ENCODE measurements at regions not wholly inside any gene's neighbourhood (a gene's known extent, or its start where the extent isn't known, plus 50 kb on each side); places are given as distances from the start of the nearest gene placed in this dataset.

GRCh38 chrX:34406580-34406979 is 250.5 kb downstream of the TMEM47 start:
- TF ChIP-seq, protein P1, sequence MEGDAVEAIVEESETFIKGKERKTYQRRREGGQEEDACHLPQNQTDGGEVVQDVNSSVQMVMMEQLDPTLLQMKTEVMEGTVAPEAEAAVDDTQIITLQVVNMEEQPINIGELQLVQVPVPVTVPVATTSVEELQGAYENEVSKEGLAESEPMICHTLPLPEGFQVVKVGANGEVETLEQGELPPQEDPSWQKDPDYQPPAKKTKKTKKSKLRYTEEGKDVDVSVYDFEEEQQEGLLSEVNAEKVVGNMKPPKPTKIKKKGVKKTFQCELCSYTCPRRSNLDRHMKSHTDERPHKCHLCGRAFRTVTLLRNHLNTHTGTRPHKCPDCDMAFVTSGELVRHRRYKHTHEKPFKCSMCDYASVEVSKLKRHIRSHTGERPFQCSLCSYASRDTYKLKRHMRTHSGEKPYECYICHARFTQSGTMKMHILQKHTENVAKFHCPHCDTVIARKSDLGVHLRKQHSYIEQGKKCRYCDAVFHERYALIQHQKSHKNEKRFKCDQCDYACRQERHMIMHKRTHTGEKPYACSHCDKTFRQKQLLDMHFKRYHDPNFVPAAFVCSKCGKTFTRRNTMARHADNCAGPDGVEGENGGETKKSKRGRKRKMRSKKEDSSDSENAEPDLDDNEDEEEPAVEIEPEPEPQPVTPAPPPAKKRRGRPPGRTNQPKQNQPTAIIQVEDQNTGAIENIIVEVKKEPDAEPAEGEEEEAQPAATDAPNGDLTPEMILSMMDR (IDR thresholded peaks at IDR 0.05): no peak
- TF ChIP-seq POLR2A (IDR thresholded peaks at IDR 0.05) (no peak), EP300 (IDR thresholded peaks at IDR 0.05) (no peak)

Measured in ovary (tissue), 3 donors.